H1 (cell line): ENCODE measurements at regions not wholly inside any gene's neighbourhood (a gene's known extent, or its start where the extent isn't known, plus 50 kb on each side); places are given as distances from the start of the nearest gene placed in this dataset.

ENCODE experiments used
- CTCF ChIA-PET: fragments of 300-600 bp; sonication (Branson Sonifier 250); formaldehyde crosslinking; loops from one replicate; lab custom pipeline; 2021; ENCODE audit not compliant: partially characterized antibody; lab: Charles Lee
- POLR2A ChIA-PET: fragments of 300-600 bp; sonication (Branson Sonifier 250); formaldehyde crosslinking; loops from one replicate; lab custom pipeline; 2021; ENCODE audit warnings: inconsistent platforms; ENCODE audit not compliant: partially characterized antibody; lab: Charles Lee
- DNase-seq, 2 experiments: peaks; one replicate each; pipeline versions ENCODE4 v3.0.0 to v3.0.0-alpha.2; 2010 to 2022; ENCODE audit warnings: low spot score in 2 of 2, low read depth in 1 of 2, mixed read lengths in 1 of 2
- FAIRE-seq: peaks from 2 replicates; lab custom pipeline; 2011; peaks lifted over from hg19 to GRCh38; lab: Jason Lieb, UNC
- H2AFZ ChIP-seq: 2 replicates; pipeline ENCODE4 v1.8.1; 2012; ENCODE audit warnings: low read length, inconsistent platforms
- H2AK5ac ChIP-seq: 2 replicates; pipeline ENCODE4 v1.6.1; 2013; ENCODE audit warnings: low read depth, low read length
- H2BK120ac ChIP-seq: replicated peaks from 2 replicates; pipeline ENCODE3; 2013; ENCODE audit warnings: low read depth, low read length, inconsistent platforms
- H2BK12ac ChIP-seq: 2 replicates; pipeline ENCODE4 v1.6.1; 2013; ENCODE audit warnings: low read depth, low read length
- H2BK15ac ChIP-seq: 2 replicates; pipeline ENCODE4 v1.6.1; 2013; ENCODE audit warnings: low read length
- H2BK20ac ChIP-seq: 2 replicates; pipeline ENCODE4 v1.6.1; 2013; ENCODE audit warnings: low read length
- H2BK5ac ChIP-seq: 2 replicates; pipeline ENCODE4 v1.6.1; 2013; ENCODE audit warnings: low read depth, low read length
- H3K14ac ChIP-seq: 2 replicates; pipeline ENCODE4 v1.6.1; 2013; ENCODE audit warnings: inconsistent platforms; ENCODE audit not compliant: insufficient read length
- H3K18ac ChIP-seq: 2 replicates; pipeline ENCODE4 v1.6.1; 2013; ENCODE audit warnings: low read length; ENCODE audit errors: extremely low read depth
- H3K23ac ChIP-seq: 2 replicates; pipeline ENCODE4 v1.6.1; 2013; ENCODE audit warnings: inconsistent platforms; ENCODE audit not compliant: insufficient read length
- H3K23me2 ChIP-seq: 2 replicates; pipeline ENCODE4 v1.6.1; 2013; ENCODE audit warnings: low read depth, low read length
- H3K27ac ChIP-seq: 2 replicates; pipeline ENCODE4 v1.6.1; 2011; ENCODE audit warnings: low read depth, low read length, inconsistent platforms
- H3K27me3 ChIP-seq, 4 experiments: replicated peaks in 1 of 4; 1 replicate in 1 of 4; 2 replicates in 3 of 4; pipeline versions ENCODE4 v1.6.1 to v1.8.1; 2011 to 2013; ENCODE audit warnings: low read length in 3 of 4, mild to moderate bottlenecking in 3 of 4, inconsistent platforms in 2 of 4, mixed read lengths in 2 of 4, moderate library complexity in 1 of 4; ENCODE audit not compliant: control insufficient read depth in 3 of 4, insufficient read depth in 3 of 4; ENCODE audit errors: extremely low read depth in 1 of 4
- H3K36me3 ChIP-seq, 4 experiments: 2 replicates each; pipeline versions ENCODE4 v1.6.1 to v1.8.1; 2011 to 2013; ENCODE audit warnings: mild to moderate bottlenecking in 4 of 4, low read length in 3 of 4, moderate library complexity in 2 of 4, control low read depth in 1 of 4, inconsistent platforms in 1 of 4; ENCODE audit not compliant: insufficient read depth in 4 of 4, control insufficient read depth in 2 of 4
- H3K4ac ChIP-seq: replicated peaks from 2 replicates; pipeline ENCODE3; 2013; ENCODE audit warnings: low read length, low read depth, mixed read lengths, inconsistent platforms; ENCODE audit not compliant: insufficient read length
- H3K4me1 ChIP-seq, 4 experiments: replicated peaks in 1 of 4; 1 replicate in 1 of 4; 2 replicates in 3 of 4; pipeline versions ENCODE4 v1.6.1 to v1.8.1; 2011 to 2013; ENCODE audit warnings: low read length in 3 of 4, inconsistent platforms in 2 of 4, mixed read lengths in 1 of 4; ENCODE audit not compliant: insufficient read depth in 4 of 4, control insufficient read depth in 3 of 4
- H3K4me2 ChIP-seq, 2 experiments: 2 replicates each; pipeline versions ENCODE4 v1.6.1 to v1.8.1; 2011 to 2013; ENCODE audit warnings: low read depth in 2 of 2, low read length in 2 of 2, control low read depth in 1 of 2, inconsistent platforms in 1 of 2, mild to moderate bottlenecking in 1 of 2; ENCODE audit not compliant: insufficient read depth in 1 of 2
- H3K4me3 ChIP-seq, 4 experiments: fragments of 200-600, 300-600 bp in 1 of 4; sonication (generic), shearing (Covaris generic), sonication (Bioruptor Twin) in 1 of 4; 2 replicates each; pipeline versions ENCODE4 v1.5.1 to v1.8.1; 2011 to 2016; ENCODE audit warnings: low read length in 4 of 4, low read depth in 3 of 4, control low read depth in 2 of 4, inconsistent platforms in 2 of 4, mild to moderate bottlenecking in 2 of 4, mixed read lengths in 1 of 4, moderate library complexity in 1 of 4; ENCODE audit not compliant: insufficient read depth in 2 of 4; ENCODE audit errors: extremely low read depth in 1 of 4
- H3K56ac ChIP-seq: replicated peaks from 2 replicates; pipeline ENCODE3; 2013; ENCODE audit warnings: low read depth, mild to moderate bottlenecking, mixed read lengths, low read length, inconsistent platforms; ENCODE audit not compliant: insufficient read length
- H3K79me1 ChIP-seq: 2 replicates; pipeline ENCODE4 v1.6.1; 2013; ENCODE audit warnings: low read depth, low read length, control low read depth
- H3K79me2 ChIP-seq, 2 experiments: 2 replicates each; pipeline versions ENCODE4 v1.6.1 to v1.8.1; 2012 to 2013; ENCODE audit warnings: low read length in 2 of 2, mild to moderate bottlenecking in 2 of 2, inconsistent platforms in 1 of 2; ENCODE audit not compliant: insufficient read depth in 2 of 2, control insufficient read depth in 1 of 2
- H3K9ac ChIP-seq, 4 experiments: replicated peaks in 1 of 4; 1 replicate in 1 of 4; 2 replicates in 3 of 4; pipeline versions ENCODE4 v1.6.1 to v1.8.1; 2011 to 2013; ENCODE audit warnings: low read depth in 3 of 4, low read length in 3 of 4, control low read depth in 2 of 4, mild to moderate bottlenecking in 2 of 4, moderate library complexity in 2 of 4, inconsistent platforms in 1 of 4; ENCODE audit errors: extremely low read depth in 1 of 4
- H3K9me3 ChIP-seq, 2 experiments: 2 replicates each; pipeline versions ENCODE4 v1.6.1 to v1.8.1; 2012 to 2013; ENCODE audit warnings: mild to moderate bottlenecking in 2 of 2, moderate library complexity in 2 of 2, control low read depth in 1 of 2, inconsistent platforms in 1 of 2, low read depth in 1 of 2, low read length in 1 of 2, mixed read lengths in 1 of 2; ENCODE audit not compliant: insufficient read depth in 2 of 2
- H4K20me1 ChIP-seq, 2 experiments: replicated peaks in 1 of 2; 2 replicates each; pipeline versions ENCODE3 to v1.8.1; 2011 to 2013; ENCODE audit warnings: inconsistent platforms in 2 of 2, low read length in 2 of 2, mild to moderate bottlenecking in 1 of 2; ENCODE audit not compliant: insufficient read depth in 2 of 2, control insufficient read depth in 1 of 2
- H4K5ac ChIP-seq: 2 replicates; pipeline ENCODE4 v1.6.1; 2013; ENCODE audit warnings: low read length, low read depth, mixed read lengths, inconsistent platforms; ENCODE audit not compliant: insufficient read length
- H4K8ac ChIP-seq: 2 replicates; pipeline ENCODE4 v1.8.0; 2013; ENCODE audit warnings: mild to moderate bottlenecking, moderate library complexity, low read length, inconsistent platforms; ENCODE audit not compliant: insufficient read depth; ENCODE audit errors: extremely low read depth
- H4K91ac ChIP-seq: replicated peaks from 2 replicates; pipeline ENCODE3; 2013; ENCODE audit warnings: low read length, mixed read lengths, inconsistent platforms; ENCODE audit not compliant: insufficient read length
- BACH1 ChIP-seq: IDR thresholded peaks from 2 replicates; pipeline ENCODE4 v1.6.1; 2012; ENCODE audit warnings: low read length, improper control_type of control experiment
- CBX5 ChIP-seq: fragments of 300-800, 300-1000 bp; sonication (generic); IDR thresholded peaks from 2 replicates; pipeline ENCODE4 v1.7.1; 2016; ENCODE audit warnings: antibody characterized with exemption, low read length, low read depth
- CBX8 ChIP-seq: fragments of 300-800, 300-1000 bp; sonication (generic); IDR thresholded peaks from 2 replicates; pipeline ENCODE4 v1.7.1; 2016; ENCODE audit warnings: low read depth, low read length, borderline replicate concordance
- EGR1 ChIP-seq: IDR thresholded peaks from 2 replicates; pipeline ENCODE4 v1.6.1; 2011; ENCODE audit warnings: low read depth, low read length, borderline replicate concordance
- GABPA ChIP-seq: IDR thresholded peaks from 2 replicates; pipeline ENCODE4 v1.6.1; 2011; ENCODE audit warnings: mild to moderate bottlenecking, low read length, moderate library complexity, borderline replicate concordance; ENCODE audit not compliant: insufficient read depth
- POLR2AphosphoS5 ChIP-seq: IDR thresholded peaks from 2 replicates; pipeline ENCODE4 v1.6.1; 2011; ENCODE audit warnings: low read depth, low read length
- RAD21 ChIP-seq, 2 experiments: IDR thresholded peaks in 1 of 2; conservative IDR thresholded peaks in 1 of 2; 2 replicates each; pipeline ENCODE4 v1.6.1; 2011; ENCODE audit warnings: low read depth in 2 of 2, low read length in 2 of 2, improper control_type of control experiment in 1 of 2, inconsistent platforms in 1 of 2, mild to moderate bottlenecking in 1 of 2, moderate library complexity in 1 of 2
- RNF2 ChIP-seq: fragments of 200-900, 300-1000 bp; sonication (generic); IDR thresholded peaks from 2 replicates; pipeline ENCODE4 v1.7.1; 2016; ENCODE audit warnings: borderline replicate concordance, low read depth, mild to moderate bottlenecking, antibody characterized with exemption, low read length; ENCODE audit not compliant: poor library complexity, severe bottlenecking; ENCODE audit errors: missing control alignments
- RXRA ChIP-seq: IDR thresholded peaks from 2 replicates; pipeline ENCODE4 v1.6.1; 2011; ENCODE audit warnings: low read depth, mild to moderate bottlenecking, low read length, moderate library complexity; ENCODE audit not compliant: insufficient read depth
- SAP30 ChIP-seq: fragments of 300-600 bp; sonication (generic); IDR thresholded peaks from 2 replicates; pipeline ENCODE4 v1.7.1; 2012; ENCODE audit warnings: low read length, moderate library complexity, mild to moderate bottlenecking, inconsistent platforms; ENCODE audit not compliant: insufficient read depth, insufficient replicate concordance
- SIX5 ChIP-seq: IDR thresholded peaks from 2 replicates; pipeline ENCODE4 v1.6.1; 2011; ENCODE audit warnings: mild to moderate bottlenecking, low read depth, low read length
- SP1 ChIP-seq: IDR thresholded peaks from 2 replicates; pipeline ENCODE4 v1.6.1; 2011; ENCODE audit warnings: low read depth, low read length
- YY1 ChIP-seq: IDR thresholded peaks from 2 replicates; pipeline ENCODE4 v1.6.1; 2011; ENCODE audit warnings: low read depth, mild to moderate bottlenecking, low read length
- WGBS, 2 experiments: shearing (Covaris generic) in 1 of 2; methylation state at CpG; one replicate each; pipeline versions ENCODE4 v1.1.6 to v1.1.7; 2013 to 2015; ENCODE audit warnings: low lambda C conversion rate in 2 of 2, mixed read lengths in 2 of 2, inconsistent platforms in 1 of 2, low coverage in 1 of 2, missing lambda C conversion rate in 1 of 2; ENCODE audit not compliant: insufficient replicate concordance in 2 of 2, insufficient coverage in 1 of 2, insufficient read length in 1 of 2; ENCODE audit errors: extremely low coverage in 1 of 2, missing lambda C conversion rate in 1 of 2; 5-methylcytosine and 5-hydroxymethylcytosine counted together
- TF ChIP-seq, protein P1 (sequence below): IDR thresholded peaks from 2 replicates; pipeline ENCODE4 v1.6.1; 2012; ENCODE audit warnings: inconsistent platforms

DNA sequence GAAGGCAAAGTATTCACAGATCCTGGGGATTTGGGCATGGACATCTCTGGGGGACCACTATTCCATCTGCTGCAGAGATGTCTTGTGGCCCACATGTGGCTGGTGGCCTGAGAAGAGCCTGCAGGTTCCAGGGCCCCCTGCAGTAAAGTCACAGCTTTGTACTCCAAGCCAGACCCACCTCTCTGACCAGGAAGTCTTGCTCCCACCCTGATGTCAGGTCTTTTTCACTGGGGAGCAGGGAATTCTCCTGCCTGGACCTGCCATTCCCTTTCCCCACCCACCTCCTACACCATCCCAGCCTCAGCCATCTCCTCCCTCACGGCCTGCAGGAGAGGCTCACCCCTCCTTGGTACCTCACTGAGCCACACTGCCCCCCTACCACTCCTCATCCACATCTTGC lies 211.8 kb downstream of the SMAD2 start:
- Histone ChIP-seq H3K14ac (no peak overlapping the region), H3K9ac (no peak overlapping the region)
- POLR2A ChIA-PET, result no interaction called here
- TF ChIP-seq SIX5, result no peak
- no peak for TF ChIP-seq POLR2AphosphoS5
- TF ChIP-seq EGR1, result no peak
- TF ChIP-seq RNF2, result no peak
- no peak for TF ChIP-seq SP1
- no peak for TF ChIP-seq GABPA
- TF ChIP-seq YY1, result no peak
- no peak for TF ChIP-seq RAD21 (IDR thresholded peaks at IDR 0.05 in 1 of 2, conservative IDR thresholded peaks at IDR 0.05 in 1 of 2; ENCODE audit: low read depth in 2 of 2, low read length in 2 of 2)
- TF ChIP-seq, protein P1, sequence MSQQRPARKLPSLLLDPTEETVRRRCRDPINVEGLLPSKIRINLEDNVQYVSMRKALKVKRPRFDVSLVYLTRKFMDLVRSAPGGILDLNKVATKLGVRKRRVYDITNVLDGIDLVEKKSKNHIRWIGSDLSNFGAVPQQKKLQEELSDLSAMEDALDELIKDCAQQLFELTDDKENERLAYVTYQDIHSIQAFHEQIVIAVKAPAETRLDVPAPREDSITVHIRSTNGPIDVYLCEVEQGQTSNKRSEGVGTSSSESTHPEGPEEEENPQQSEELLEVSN, result no peak
- no peak for TF ChIP-seq BACH1
- no peak for TF ChIP-seq RXRA
- TF ChIP-seq CBX8, result no peak
- TF ChIP-seq CBX5, result no peak
- TF ChIP-seq SAP30, result no peak

More for the DNA sequence above, 211.8 kb downstream of the SMAD2 start:
- Histone ChIP-seq H2BK12ac (no peak overlapping the region), H2BK120ac (no peak overlapping the region), H2BK20ac (no peak overlapping the region), H2BK5ac (no peak overlapping the region), H4K5ac (no peak overlapping the region), H3K18ac (no peak overlapping the region), H4K20me1 (no peaks in the 10 kb centered on the region), H2AFZ (no peak overlapping the region), H4K91ac (no peak overlapping the region), H3K4ac (no peak overlapping the region), H3K4me1 (no peaks in the 10 kb centered on the region; a peak in 1 of 7 replicates), H3K56ac (no peak overlapping the region), H3K27ac (no peak overlapping the region), H3K23ac (no peak overlapping the region), H3K79me1 (no peaks in the 10 kb centered on the region), H4K8ac (no peak overlapping the region), H2BK15ac (no peak overlapping the region), H3K4me2 (no peak overlapping the region), H3K27me3 (no peaks in the 10 kb centered on the region), H3K9me3 (no peaks in the 10 kb centered on the region), H3K4me3 (no peak overlapping the region), H3K79me2 (no peaks in the 10 kb centered on the region), H2AK5ac (no peak overlapping the region), H3K36me3 (no peaks in the 10 kb centered on the region), H3K23me2 (peaks cover 2% of the 10 kb centered on the region; the same call in 1 of the 2 replicates)
- DNase-seq (no peak), FAIRE-seq (no peak)
- 94% methylated on average over 1 of the region's 1 CpG; no CpG with 5 or more reads in 1 of the 2 experiments for WGBS, 2 experiments
- CTCF ChIA-PET, result interaction anchor here (0.6 to 2.4 kb wide), 2 partner anchors 29 to 142 kb away, joined by 3 to 8 read pairs; no protein-coding TSS in a partner anchor
